Stimulated activated naive B cell treated with anti-CD40 and anti-IgM and Interleukin-4, amounts not matched to agents 10 μg/mL and 1 μg/mL and 100 μg/mL, for 72 hours (primary cell): ENCODE measurements at regions not wholly inside any gene's neighbourhood (a gene's known extent, or its start where the extent isn't known, plus 50 kb on each side); places are given as distances from the start of the nearest gene placed in this dataset.

Experiments
- ATAC-seq, 2 donors: fragments of 150-1000 bp; cut with Tn5 transposase; replicated peaks; 2 replicates each; pipeline ENCODE4 v1.10.0; 2021; ENCODE audit warnings: moderate library complexity in 1 of 2
- DNase-seq: peaks from one replicate; pipeline ENCODE4 v3.0.0; 2021
- H3K27ac Mint-ChIP-seq: one replicate; pipeline ENCODE4 v1.8.0; 2022; ENCODE audit warnings: mild to moderate bottlenecking, mixed read lengths
- H3K27me3 Mint-ChIP-seq, 2 donors: one replicate each; pipeline ENCODE4 v1.8.0; 2022; ENCODE audit warnings: mixed read lengths in 2 of 2
- H3K36me3 Mint-ChIP-seq, 2 donors: one replicate each; pipeline ENCODE4 v1.8.0; 2022; ENCODE audit warnings: mixed read lengths in 2 of 2, mild to moderate bottlenecking in 1 of 2
- H3K4me1 Mint-ChIP-seq, 2 donors: one replicate each; pipeline ENCODE4 v1.8.0; 2022; ENCODE audit warnings: mixed read lengths in 2 of 2, mild to moderate bottlenecking in 1 of 2
- H3K4me3 Mint-ChIP-seq, 2 donors: one replicate each; pipeline ENCODE4 v1.8.0; 2022; ENCODE audit warnings: mild to moderate bottlenecking in 2 of 2, mixed read lengths in 2 of 2, moderate library complexity in 1 of 2
- H3K9me3 Mint-ChIP-seq, 2 donors: one replicate each; pipeline ENCODE4 v1.8.0; 2022; ENCODE audit warnings: mixed read lengths in 2 of 2, mild to moderate bottlenecking in 1 of 2

DNA sequence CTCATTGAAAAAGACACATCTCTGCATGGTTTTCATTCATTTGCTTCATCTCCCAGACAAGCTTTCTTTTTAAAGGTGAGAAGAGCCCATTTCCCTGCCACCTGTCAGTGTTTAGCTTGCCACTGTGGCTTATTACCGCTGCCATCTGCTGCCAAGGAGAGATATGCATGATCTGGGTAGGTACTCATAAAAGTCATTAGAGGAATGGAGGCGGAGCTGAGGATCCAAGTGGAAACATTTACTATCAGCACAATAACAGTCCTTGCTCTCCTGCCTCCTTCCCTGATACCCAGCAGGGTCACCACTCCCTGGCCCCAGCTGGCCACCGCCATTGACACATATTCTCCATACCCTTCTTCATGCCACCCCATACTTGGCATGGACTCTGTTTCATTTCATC lies 390.4 kb downstream of the TSN start:
- no peak for DNase-seq
- Mint-ChIP-seq H3K27ac (no peak overlapping the region), H3K36me3 (no peaks in the 10 kb centered on the region), H3K4me1 (no peaks in the 10 kb centered on the region), H3K4me3 (no peak overlapping the region), H3K27me3 (no peaks in the 10 kb centered on the region), H3K9me3 (peaks cover 0 to 3% of the 10 kb centered on the region in 2 donors)
- no peak for ATAC-seq

DNA sequence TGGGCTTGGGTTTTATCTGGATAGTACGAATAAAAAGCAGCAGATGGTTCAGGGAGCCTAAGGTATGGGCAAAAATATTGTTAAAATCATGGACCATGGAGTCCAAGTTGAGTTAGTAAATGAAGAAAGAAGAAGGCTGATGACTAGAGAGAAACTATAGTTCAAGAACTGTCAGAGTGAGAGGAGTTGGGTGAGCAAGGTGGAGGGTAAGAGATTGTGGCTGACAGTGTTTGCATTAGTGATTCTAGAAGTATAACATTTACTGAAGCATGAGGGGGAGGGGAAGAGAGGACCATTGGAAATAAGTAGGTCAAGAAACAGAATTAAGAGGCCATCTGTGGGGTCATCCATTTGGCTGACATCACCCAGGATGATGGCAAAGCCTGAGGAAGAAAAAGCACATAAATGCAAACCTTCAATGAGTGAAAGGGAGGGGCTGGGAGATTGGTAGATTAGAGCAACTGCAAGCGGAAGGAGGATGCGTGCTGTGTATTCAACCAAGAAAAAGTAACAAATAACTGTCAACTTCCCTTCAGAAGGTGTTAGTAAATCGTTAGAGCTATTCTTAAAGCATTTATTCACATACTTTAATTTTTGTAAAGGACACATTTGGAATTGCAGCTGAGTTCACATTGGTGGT lies 392.8 kb downstream of the TSN start:
- DNase-seq (no peak), ATAC-seq (no peak)
- no peak overlapping the region for H3K4me3 Mint-ChIP-seq
- no peak overlapping the region for H3K27ac Mint-ChIP-seq
- peaks cover 0 to 3% of the 10 kb centered on the region in 2 donors for H3K9me3 Mint-ChIP-seq
- peaks cover 0 to 5% of the 10 kb centered on the region in 2 donors for H3K27me3 Mint-ChIP-seq
- no peaks in the 10 kb centered on the region for H3K4me1 Mint-ChIP-seq
- no peaks in the 10 kb centered on the region for H3K36me3 Mint-ChIP-seq

DNA sequence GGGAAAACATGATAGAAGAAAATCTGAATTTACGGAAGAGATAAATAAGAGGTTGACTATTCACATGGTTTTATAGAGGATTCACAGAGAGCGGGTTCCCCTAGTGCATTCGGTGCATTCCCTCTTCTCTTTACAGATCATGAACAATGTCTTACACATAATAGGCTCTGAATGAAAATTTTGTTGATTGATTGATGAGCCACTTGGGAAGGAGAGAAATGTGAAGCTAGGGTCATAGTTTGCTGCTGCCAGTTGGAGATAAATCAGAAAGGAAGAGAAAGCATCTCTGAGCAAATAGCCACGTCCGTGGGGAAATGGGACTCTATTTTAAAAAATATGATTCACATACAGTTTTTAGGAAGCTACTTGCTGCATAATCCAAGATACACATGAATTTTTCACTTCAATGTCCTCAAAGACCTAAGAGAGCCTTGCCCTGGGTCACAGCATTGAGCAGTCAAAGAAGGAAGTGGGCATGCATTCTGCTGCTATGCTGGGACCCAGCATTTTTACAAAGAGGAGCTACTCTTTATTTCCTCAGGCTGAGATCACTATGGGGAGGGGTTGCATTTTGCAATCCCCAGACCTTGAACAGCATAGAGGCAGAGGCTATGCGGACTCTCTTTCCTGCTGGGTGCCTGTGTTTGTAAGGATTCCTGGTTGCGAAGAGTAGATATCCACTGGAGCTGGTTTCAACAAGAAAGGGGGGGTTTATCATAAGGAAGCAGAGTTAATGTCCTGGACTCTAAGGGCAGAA lies 395.3 kb downstream of the TSN start:
- Mint-ChIP-seq H3K36me3 (no peaks in the 10 kb centered on the region), H3K27ac (no peak overlapping the region), H3K27me3 (peaks cover 0 to 5% of the 10 kb centered on the region in 2 donors), H3K9me3 (peaks cover 0 to 3% of the 10 kb centered on the region in 2 donors), H3K4me1 (no peaks in the 10 kb centered on the region), H3K4me3 (no peak overlapping the region)
- ATAC-seq = no peak
- DNase-seq = no peak

DNA sequence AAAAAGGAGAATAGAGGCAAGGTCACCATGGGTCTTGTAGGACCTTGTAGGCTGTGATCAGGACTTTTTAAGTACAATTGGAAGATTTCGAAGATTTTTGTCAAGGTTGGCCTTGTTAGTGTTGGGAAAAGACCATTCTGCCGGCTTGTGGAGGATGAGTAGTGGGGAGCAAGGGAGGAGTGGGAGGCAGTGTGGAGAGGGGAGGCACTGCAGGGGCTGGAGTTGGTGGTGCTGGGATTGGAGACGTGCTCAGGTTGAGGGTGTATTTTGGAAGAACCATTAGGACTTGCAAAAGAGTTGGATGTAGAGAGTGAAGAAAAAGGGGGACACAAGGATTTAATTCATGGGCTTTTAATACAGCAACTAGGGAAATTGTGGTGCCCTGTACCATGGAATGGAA lies 397.1 kb downstream of the TSN start:
- H3K27me3 Mint-ChIP-seq = peaks cover 0 to 5% of the 10 kb centered on the region in 2 donors
- DNase-seq (no peak), ATAC-seq (no peak)
- peaks cover 0 to 3% of the 10 kb centered on the region in 2 donors for H3K9me3 Mint-ChIP-seq
- H3K36me3 Mint-ChIP-seq = no peaks in the 10 kb centered on the region
- H3K4me1 Mint-ChIP-seq = no peaks in the 10 kb centered on the region
- H3K4me3 Mint-ChIP-seq = no peak overlapping the region
- H3K27ac Mint-ChIP-seq = no peak overlapping the region

DNA sequence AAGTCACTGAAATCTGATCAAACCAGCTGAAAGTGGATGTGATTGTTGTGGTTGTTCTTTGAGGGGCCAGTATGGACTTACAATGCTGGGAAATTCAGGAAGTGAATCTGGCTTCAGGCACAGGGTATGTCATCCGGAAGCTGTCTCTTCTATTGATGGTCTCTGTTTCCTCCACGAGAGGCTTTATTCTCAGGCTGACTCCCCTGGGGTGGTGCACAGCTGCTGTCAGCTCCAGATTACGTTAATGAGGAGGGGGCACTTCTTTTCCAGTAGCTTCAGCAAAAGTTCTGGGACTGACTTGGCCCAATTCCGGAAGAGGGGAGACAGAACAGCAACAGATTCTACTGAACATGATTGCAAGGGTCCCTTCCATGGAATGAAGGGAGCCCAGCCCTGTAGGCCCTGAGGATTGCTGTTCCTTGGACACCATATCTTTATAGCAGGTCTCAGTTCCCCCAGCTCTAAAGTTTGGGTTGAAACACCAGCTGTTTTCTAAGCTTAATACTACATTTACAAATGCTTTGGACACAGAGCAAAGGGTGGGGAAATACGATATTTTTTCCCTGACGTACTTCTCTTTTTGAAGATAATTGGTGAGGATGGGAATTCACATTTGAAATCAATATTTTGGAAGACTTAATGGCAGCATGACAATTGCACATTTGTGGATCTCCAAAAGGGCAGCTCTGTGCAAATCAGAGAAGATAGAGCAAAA lies 400.9 kb downstream of the TSN start:
- Mint-ChIP-seq H3K27me3 (peaks cover 0 to 5% of the 10 kb centered on the region in 2 donors), H3K27ac (no peak overlapping the region), H3K9me3 (peaks cover 0 to 3% of the 10 kb centered on the region in 2 donors), H3K36me3 (no peaks in the 10 kb centered on the region), H3K4me3 (no peak overlapping the region), H3K4me1 (no peaks in the 10 kb centered on the region)
- ATAC-seq (no peak), DNase-seq (no peak)

DNA sequence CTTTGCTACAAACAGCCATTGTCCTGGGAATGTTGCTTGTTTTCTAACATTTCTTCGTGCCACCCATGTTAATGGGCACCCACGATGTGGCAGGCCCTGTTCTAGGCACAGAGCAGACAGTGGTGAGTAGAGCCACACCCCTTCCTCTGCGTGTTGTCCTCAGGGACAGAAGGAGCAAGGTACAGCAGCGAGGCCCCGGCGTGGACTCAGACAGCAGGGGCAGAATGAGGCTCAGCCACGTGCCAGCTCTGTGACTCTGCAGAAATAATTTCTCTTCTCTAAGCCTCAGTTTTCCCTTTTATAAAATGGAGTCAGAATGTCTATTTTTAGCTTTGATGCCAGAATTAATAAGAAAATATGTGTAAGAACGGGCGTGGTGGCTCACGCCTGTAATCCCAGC lies 401.7 kb downstream of the TSN start:
- peaks cover 0 to 4% of the 10 kb centered on the region in 2 donors for H3K27me3 Mint-ChIP-seq
- no peaks in the 10 kb centered on the region for H3K4me1 Mint-ChIP-seq
- H3K27ac Mint-ChIP-seq = no peak overlapping the region
- no peaks in the 10 kb centered on the region for H3K36me3 Mint-ChIP-seq
- H3K4me3 Mint-ChIP-seq = no peak overlapping the region
- DNase-seq = no peak
- H3K9me3 Mint-ChIP-seq = peaks cover 0 to 3% of the 10 kb centered on the region in 2 donors
- no peak for ATAC-seq

DNA sequence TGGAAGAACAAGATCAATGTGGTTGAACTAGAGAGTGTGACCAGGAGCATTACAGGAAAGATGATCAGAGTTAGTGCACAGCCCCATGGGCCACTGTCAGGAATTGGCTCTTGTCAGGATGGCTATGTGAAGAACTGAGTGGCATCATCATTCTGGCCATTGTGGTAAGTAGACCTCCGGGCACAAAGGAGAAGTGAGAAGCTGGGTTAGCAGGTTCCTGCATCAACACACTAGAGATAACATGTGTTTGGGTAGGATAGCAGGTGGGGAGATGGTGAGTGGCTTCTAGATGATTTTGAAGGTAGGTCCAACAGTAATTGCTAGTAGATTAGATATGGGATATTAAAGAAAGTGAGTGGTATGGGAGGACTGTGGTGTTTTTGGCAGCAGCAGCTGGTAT lies 408.2 kb downstream of the TSN start:
- H3K27ac Mint-ChIP-seq = no peak overlapping the region
- H3K36me3 Mint-ChIP-seq = no peaks in the 10 kb centered on the region
- H3K27me3 Mint-ChIP-seq = no peaks in the 10 kb centered on the region
- ATAC-seq (peak; percentile 57 to 69), DNase-seq (no peak)
- no peaks in the 10 kb centered on the region for H3K4me1 Mint-ChIP-seq
- H3K9me3 Mint-ChIP-seq = no peaks in the 10 kb centered on the region
- H3K4me3 Mint-ChIP-seq = no peak overlapping the region

DNA sequence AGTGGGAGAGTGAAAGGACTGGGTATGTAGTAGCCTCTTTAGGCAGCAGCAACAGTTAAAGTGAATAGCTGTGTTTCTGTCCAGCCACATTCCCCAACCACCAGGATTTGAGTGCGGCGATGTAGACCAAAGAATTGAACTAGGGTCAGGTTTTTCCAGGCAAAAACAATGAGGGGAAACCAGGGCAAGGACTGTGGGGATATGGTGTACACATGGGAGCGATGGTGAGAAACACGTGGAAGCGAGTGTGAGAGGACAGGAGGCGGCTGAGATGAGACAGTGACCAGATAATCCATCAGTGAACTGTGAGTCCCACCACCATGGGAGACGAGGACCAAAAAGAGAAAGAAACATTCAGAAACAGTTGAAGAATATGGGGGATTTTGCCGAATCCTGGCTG lies 409.5 kb downstream of the TSN start:
- Mint-ChIP-seq H3K4me1 (no peaks in the 10 kb centered on the region), H3K9me3 (no peaks in the 10 kb centered on the region), H3K36me3 (no peaks in the 10 kb centered on the region), H3K27ac (no peak overlapping the region), H3K4me3 (no peak overlapping the region), H3K27me3 (no peaks in the 10 kb centered on the region)
- ATAC-seq = no peak
- DNase-seq = no peak

DNA sequence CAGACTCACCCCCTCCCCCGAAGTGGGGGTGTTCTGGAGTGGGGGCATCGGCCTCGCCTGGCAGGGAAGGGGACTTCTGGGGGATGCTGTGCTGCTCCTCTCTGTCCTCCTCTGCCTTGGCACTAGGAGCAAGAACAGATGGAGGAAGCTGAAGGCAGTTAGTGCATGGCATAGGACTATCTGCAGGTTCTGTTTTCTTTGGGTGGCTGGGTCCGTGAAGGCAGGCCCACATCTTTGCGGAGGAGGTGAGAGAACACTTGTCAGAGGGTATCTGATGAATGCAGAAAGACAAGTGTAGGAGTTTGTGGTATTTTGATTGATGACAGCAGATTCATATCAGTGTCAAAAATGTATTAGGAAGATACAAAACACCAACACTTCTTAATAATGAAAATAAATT lies 411.4 kb downstream of the TSN start:
- Mint-ChIP-seq H3K4me3 (no peak overlapping the region), H3K27ac (no peak overlapping the region), H3K4me1 (no peaks in the 10 kb centered on the region), H3K27me3 (no peaks in the 10 kb centered on the region), H3K36me3 (no peaks in the 10 kb centered on the region), H3K9me3 (peaks cover 0 to 2% of the 10 kb centered on the region in 2 donors)
- no peak for ATAC-seq
- DNase-seq = no peak

DNA sequence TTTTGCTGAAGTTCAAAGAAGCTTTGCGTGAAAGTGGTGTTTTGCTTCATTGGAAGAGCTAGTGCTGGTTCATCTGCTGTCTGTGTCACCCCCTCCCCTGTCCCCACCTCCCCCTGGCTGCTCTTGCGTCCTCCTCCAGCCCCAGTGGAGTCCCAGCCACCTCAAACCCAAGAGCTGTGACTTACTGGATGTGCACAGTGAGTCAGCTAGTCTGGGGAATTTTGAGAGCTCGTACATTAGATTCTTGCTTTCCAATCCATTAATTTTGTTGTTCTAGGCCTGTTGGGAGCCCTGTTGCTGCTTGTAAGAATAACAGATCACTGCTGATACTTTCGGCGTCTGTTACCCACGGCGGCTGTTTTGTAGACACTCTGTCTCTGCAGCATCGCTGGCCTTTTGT lies 412.1 kb downstream of the TSN start:
- Mint-ChIP-seq H3K9me3 (peaks cover 0 to 2% of the 10 kb centered on the region in 2 donors), H3K27me3 (no peaks in the 10 kb centered on the region), H3K4me3 (no peak overlapping the region), H3K27ac (no peak overlapping the region), H3K4me1 (no peaks in the 10 kb centered on the region), H3K36me3 (no peaks in the 10 kb centered on the region)
- no peak for ATAC-seq
- no peak for DNase-seq

DNA sequence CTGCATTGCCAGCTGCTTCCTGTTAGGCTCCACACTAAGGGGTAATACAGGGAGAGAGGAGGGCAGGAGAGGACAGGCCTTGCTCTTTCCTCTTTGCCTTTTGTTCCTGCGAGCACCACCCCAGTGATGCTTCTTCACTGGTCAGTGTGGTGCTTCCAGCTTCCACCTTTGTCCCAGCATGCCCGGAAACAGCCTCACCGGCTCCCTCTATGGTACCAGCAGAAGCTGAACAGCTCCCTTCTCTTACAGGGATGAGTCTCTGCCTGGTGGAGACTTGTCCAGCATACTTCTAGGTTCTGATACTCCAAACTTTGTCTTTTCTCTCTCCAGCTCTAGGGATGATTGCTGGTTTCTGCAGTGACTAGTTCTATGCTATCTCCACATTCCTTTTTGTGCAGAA lies 413.3 kb downstream of the TSN start:
- DNase-seq (no peak), ATAC-seq (no peak)
- Mint-ChIP-seq H3K9me3 (peaks cover 0 to 2% of the 10 kb centered on the region in 2 donors), H3K27me3 (no peaks in the 10 kb centered on the region), H3K4me3 (no peak overlapping the region), H3K36me3 (no peaks in the 10 kb centered on the region), H3K27ac (no peak overlapping the region), H3K4me1 (no peaks in the 10 kb centered on the region)

DNA sequence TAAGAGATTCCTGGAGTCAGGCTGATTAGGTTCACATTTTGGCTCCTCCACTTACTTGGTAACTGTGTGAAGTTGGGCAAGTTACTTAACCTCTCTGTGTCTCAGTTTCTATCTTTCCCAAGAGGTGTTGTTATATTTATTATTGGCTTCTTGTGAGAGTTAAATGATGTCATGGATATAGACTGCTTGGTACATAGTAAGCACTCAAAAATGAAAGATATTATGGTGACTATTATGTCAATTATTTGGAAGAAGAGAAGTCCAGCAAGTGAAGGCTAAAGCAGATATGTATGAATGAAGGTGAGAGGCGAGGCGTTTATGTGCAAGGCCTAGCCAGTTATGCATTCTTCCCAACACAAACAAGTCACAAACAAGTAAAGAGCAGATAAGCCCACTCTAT lies 417.4 kb downstream of the TSN start:
- no peaks in the 10 kb centered on the region for H3K27me3 Mint-ChIP-seq
- H3K27ac Mint-ChIP-seq = no peak overlapping the region
- H3K9me3 Mint-ChIP-seq = peaks cover 0 to 2% of the 10 kb centered on the region in 2 donors
- no peak overlapping the region for H3K4me3 Mint-ChIP-seq
- no peak for DNase-seq
- H3K36me3 Mint-ChIP-seq = no peaks in the 10 kb centered on the region
- no peak for ATAC-seq
- no peaks in the 10 kb centered on the region for H3K4me1 Mint-ChIP-seq

DNA sequence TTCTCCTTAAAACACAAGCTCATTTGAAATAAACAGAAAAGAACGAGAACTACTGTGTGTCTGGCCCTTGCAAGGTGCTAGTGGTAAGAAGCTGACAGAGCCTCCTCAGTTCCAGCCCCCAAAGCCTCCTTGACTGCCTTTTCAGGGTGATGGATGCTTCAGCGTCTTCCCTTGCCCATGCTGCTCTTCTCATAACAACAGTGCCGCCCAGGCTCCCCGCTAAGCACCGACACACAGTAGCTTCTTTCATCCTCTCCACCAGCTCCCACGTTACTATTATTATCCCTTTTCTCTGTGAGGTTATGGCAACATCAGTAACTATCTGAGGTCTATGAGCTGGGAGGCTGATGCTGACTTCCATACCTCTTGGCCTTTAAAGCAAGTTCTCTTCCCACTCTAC lies 418.6 kb downstream of the TSN start:
- DNase-seq = no peak
- no peak overlapping the region for H3K27ac Mint-ChIP-seq
- no peaks in the 10 kb centered on the region for H3K4me1 Mint-ChIP-seq
- H3K36me3 Mint-ChIP-seq = no peaks in the 10 kb centered on the region
- no peak overlapping the region for H3K4me3 Mint-ChIP-seq
- ATAC-seq = no peak
- peaks cover 0 to 2% of the 10 kb centered on the region in 2 donors for H3K9me3 Mint-ChIP-seq
- H3K27me3 Mint-ChIP-seq = no peaks in the 10 kb centered on the region

DNA sequence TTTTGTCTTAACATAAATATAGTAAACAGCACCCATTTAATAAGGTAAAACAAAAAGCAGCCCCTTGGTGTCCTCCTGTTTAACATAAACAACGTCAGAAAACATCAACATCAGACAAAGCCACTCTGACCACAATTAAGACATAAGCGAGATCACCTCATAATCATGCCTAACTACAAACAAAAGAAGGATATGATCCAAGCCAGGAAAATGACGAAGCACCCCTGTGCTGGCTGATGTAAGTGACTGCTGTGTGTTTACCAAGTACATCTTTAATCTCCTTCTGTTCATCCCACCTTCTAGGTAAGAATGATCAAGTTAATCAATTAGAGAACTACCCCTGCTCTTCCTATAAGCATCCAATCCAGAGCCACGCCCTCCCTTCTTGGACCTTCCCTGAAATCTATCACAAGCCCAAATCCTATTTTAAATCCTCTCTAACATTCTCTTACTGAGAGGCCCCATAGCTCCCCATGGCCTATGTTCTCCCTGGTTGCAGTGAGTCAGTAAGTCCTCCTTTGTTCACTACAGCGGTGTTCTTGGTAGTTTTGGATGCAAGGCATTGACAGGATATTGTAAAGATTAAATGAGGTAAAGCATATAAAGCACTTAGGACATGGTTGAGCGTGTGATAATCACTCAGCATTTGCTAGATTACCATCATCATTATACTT lies 424.2 kb downstream of the TSN start:
- Mint-ChIP-seq H3K27me3 (no peaks in the 10 kb centered on the region), H3K4me1 (no peaks in the 10 kb centered on the region), H3K9me3 (no peaks in the 10 kb centered on the region), H3K27ac (no peak overlapping the region), H3K36me3 (no peaks in the 10 kb centered on the region), H3K4me3 (no peak overlapping the region)
- no peak for ATAC-seq
- no peak for DNase-seq
